Fibroblast of lung (primary cell): ENCODE measurements at regions not wholly inside any gene's neighbourhood (a gene's known extent, or its start where the extent isn't known, plus 50 kb on each side); places are given as distances from the start of the nearest gene placed in this dataset.

ENCODE experiments used
- DNase-seq, 2 donors: peaks; one replicate each; pipeline versions ENCODE4 v3.0.0 to v3.0.0-alpha.2; 2010; ENCODE audit warnings: low read depth in 2 of 2
- H2AFZ ChIP-seq: 2 replicates; pipeline ENCODE4 v1.5.1; 2012; ENCODE audit warnings: low read length, control low read depth, inconsistent platforms
- H3K27ac ChIP-seq: 2 replicates; pipeline ENCODE4 v1.5.1; 2011; ENCODE audit warnings: low read length, control low read depth; ENCODE audit not compliant: insufficient read depth
- H3K27me3 ChIP-seq: 2 replicates; pipeline ENCODE4 v1.5.1; 2011; ENCODE audit warnings: mild to moderate bottlenecking, low read length; ENCODE audit not compliant: control insufficient read depth, insufficient read depth
- H3K36me3 ChIP-seq: 2 replicates; pipeline ENCODE4 v1.5.1; 2011; ENCODE audit warnings: low read length; ENCODE audit not compliant: control insufficient read depth, insufficient read depth
- H3K4me1 ChIP-seq: 2 replicates; pipeline ENCODE4 v1.5.1; 2011; ENCODE audit warnings: low read length; ENCODE audit not compliant: control insufficient read depth, insufficient read depth; ENCODE audit errors: extremely low read depth
- H3K4me2 ChIP-seq: 2 replicates; pipeline ENCODE4 v1.5.1; 2011; ENCODE audit warnings: low read length, control low read depth; ENCODE audit not compliant: insufficient read depth; ENCODE audit errors: extremely low read depth
- H3K4me3 ChIP-seq, 4 experiments: fragments of 200-600 bp in 1 of 4; sonication (generic) in 1 of 4; replicated peaks in 1 of 4; 2 replicates each; pipeline ENCODE4 v1.5.1; 2011 to 2016; ENCODE audit warnings: low read length in 4 of 4, low read depth in 3 of 4, mild to moderate bottlenecking in 3 of 4, control low read depth in 2 of 4, inconsistent platforms in 1 of 4, mixed read lengths in 1 of 4; ENCODE audit not compliant: insufficient read depth in 1 of 4; ENCODE audit errors: control extremely low read depth in 1 of 4
- H3K79me2 ChIP-seq: 2 replicates; pipeline ENCODE4 v1.5.1; 2012; ENCODE audit warnings: mild to moderate bottlenecking, low read length, inconsistent platforms; ENCODE audit not compliant: control insufficient read depth, insufficient read depth
- H3K9ac ChIP-seq: 2 replicates; pipeline ENCODE4 v1.5.1; 2011; ENCODE audit warnings: mild to moderate bottlenecking, low read length, control low read depth; ENCODE audit not compliant: insufficient read depth
- H3K9me3 ChIP-seq: 2 replicates; pipeline ENCODE4 v1.5.1; 2012; ENCODE audit warnings: low read depth, low read length; ENCODE audit not compliant: control insufficient read depth, insufficient read depth
- H4K20me1 ChIP-seq: 2 replicates; pipeline ENCODE4 v1.5.1; 2011; ENCODE audit warnings: low read length; ENCODE audit not compliant: control insufficient read depth, insufficient read depth; ENCODE audit errors: extremely low read depth
- CTCF ChIP-seq, 2 donors: IDR thresholded peaks in 1 of 2; conservative IDR thresholded peaks in 1 of 2; 1 replicate in 1 of 2; 2 replicates in 1 of 2; pipeline ENCODE4 v1.5.1; 2011 to 2012; ENCODE audit warnings: low read length in 2 of 2, control low read depth in 1 of 2, inconsistent platforms in 1 of 2, low read depth in 1 of 2, mild to moderate bottlenecking in 1 of 2
- EZH2 ChIP-seq: IDR thresholded peaks from 2 replicates; pipeline ENCODE4 v1.5.1; 2012; ENCODE audit warnings: low read length, control low read depth, mild to moderate bottlenecking; ENCODE audit errors: missing control alignments

- no peaks in the 10 kb centered on the region for H3K36me3 ChIP-seq
- H3K27ac ChIP-seq: no peak overlapping the region
- no peaks in the 10 kb centered on the region for H4K20me1 ChIP-seq
- H3K4me2 ChIP-seq: no peak overlapping the region
- no peak overlapping the region for H3K9ac ChIP-seq
- no peak overlapping the region for H3K4me3 ChIP-seq
- DNase-seq: peak in 1 of 2 donors; percentile 12
- no peaks in the 10 kb centered on the region for H3K9me3 ChIP-seq
- no peaks in the 10 kb centered on the region for H3K27me3 ChIP-seq
- TF ChIP-seq CTCF (conservative IDR thresholded peaks at IDR 0.05 in 1 of 2, IDR thresholded peaks at IDR 0.05 in 1 of 2; ENCODE audit: low read depth in 1 of 2, low read length in 2 of 2) (no peak), EZH2 (no peak)
- peaks cover 7% of the 10 kb centered on the region for H3K4me1 ChIP-seq
- no peaks in the 10 kb centered on the region for H3K79me2 ChIP-seq
- no peak overlapping the region for H2AFZ ChIP-seq
Observed at GRCh38 chr4:156419080-156419685, 465.5 kb upstream of the CTSO start.

- H3K4me3 ChIP-seq: no peak overlapping the region
- no peaks in the 10 kb centered on the region for H3K36me3 ChIP-seq
- H3K79me2 ChIP-seq: no peaks in the 10 kb centered on the region
- TF ChIP-seq EZH2 (no peak), CTCF (conservative IDR thresholded peaks at IDR 0.05 in 1 of 2, IDR thresholded peaks at IDR 0.05 in 1 of 2; ENCODE audit: low read depth in 1 of 2, low read length in 2 of 2) (no peak)
- peak in 1 of 2 donors; percentile 50 for DNase-seq
- H3K27me3 ChIP-seq: no peaks in the 10 kb centered on the region
- H3K9ac ChIP-seq: no peak overlapping the region
- H3K9me3 ChIP-seq: no peaks in the 10 kb centered on the region
- H4K20me1 ChIP-seq: no peaks in the 10 kb centered on the region
- no peaks in the 10 kb centered on the region for H3K4me1 ChIP-seq
- H3K4me2 ChIP-seq: no peak overlapping the region
- H3K27ac ChIP-seq: no peak overlapping the region
- no peak overlapping the region for H2AFZ ChIP-seq
Observed at GRCh38 chr4:156414406-156414805, 460.7 kb upstream of the CTSO start.

GRCh38 chr4:156413239-156414135 is 459.8 kb upstream of the CTSO start:
- TF ChIP-seq EZH2 (no peak), CTCF (conservative IDR thresholded peaks at IDR 0.05 in 1 of 2, IDR thresholded peaks at IDR 0.05 in 1 of 2; ENCODE audit: low read depth in 1 of 2, low read length in 2 of 2) (no peak)
- Histone ChIP-seq H3K9ac (no peak overlapping the region), H3K9me3 (no peaks in the 10 kb centered on the region), H3K4me1 (no peaks in the 10 kb centered on the region), H3K27me3 (no peaks in the 10 kb centered on the region), H4K20me1 (no peaks in the 10 kb centered on the region), H3K36me3 (no peaks in the 10 kb centered on the region), H3K27ac (no peak overlapping the region), H3K4me2 (no peak overlapping the region), H3K4me3 (no peak overlapping the region), H3K79me2 (no peaks in the 10 kb centered on the region), H2AFZ (no peak overlapping the region)
- DNase-seq: peak in 1 of 2 donors; percentile 4
